Sigmoid colon (tissue), 4 donors: ENCODE measurements at regions not wholly inside any gene's neighbourhood (a gene's known extent, or its start where the extent isn't known, plus 50 kb on each side); places are given as distances from the start of the nearest gene placed in this dataset.

Source experiments
- EP300 ChIP-seq, 4 donors: sonication (generic); formaldehyde crosslinking; IDR thresholded peaks; one replicate each; pipeline ENCODE4 v1.6.1; 2017; ENCODE audit warnings: antibody characterized with exemption in 4 of 4
- POLR2AphosphoS5 ChIP-seq, 4 donors: sonication (generic); formaldehyde crosslinking; IDR thresholded peaks; one replicate each; pipeline ENCODE4 v1.6.1; 2017; ENCODE audit warnings: antibody characterized with exemption in 4 of 4
- TF ChIP-seq, protein P1 (sequence below), 4 experiments: fragments of 450-650 bp in 3 of 4; fragments of 200-600 bp in 1 of 4; IDR thresholded peaks; one replicate each; pipeline ENCODE4 v1.5.1; 2016 to 2019; ENCODE audit warnings: antibody characterized with exemption in 4 of 4, mild to moderate bottlenecking in 3 of 4, moderate library complexity in 2 of 4

DNA sequence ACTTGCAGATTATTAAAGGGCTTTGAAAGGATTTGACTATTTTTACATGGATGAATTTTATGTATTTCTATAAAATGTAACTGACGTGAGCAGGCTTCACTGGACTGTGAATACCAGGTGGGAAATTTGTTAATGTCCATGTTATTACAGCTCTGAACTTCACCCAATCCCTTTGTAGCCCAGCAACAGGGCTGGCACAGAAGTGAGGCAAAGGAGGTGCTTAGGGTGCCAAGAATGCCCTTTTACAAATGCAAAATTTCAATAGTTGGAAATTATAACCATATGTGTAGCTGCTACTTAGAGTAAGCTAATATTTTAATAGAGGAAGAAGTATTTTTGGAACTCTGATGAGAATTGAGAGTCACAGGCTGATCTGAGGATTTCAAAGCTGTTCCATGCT is 53.7 kb upstream of the FAM98A start:
- TF ChIP-seq, protein P1, sequence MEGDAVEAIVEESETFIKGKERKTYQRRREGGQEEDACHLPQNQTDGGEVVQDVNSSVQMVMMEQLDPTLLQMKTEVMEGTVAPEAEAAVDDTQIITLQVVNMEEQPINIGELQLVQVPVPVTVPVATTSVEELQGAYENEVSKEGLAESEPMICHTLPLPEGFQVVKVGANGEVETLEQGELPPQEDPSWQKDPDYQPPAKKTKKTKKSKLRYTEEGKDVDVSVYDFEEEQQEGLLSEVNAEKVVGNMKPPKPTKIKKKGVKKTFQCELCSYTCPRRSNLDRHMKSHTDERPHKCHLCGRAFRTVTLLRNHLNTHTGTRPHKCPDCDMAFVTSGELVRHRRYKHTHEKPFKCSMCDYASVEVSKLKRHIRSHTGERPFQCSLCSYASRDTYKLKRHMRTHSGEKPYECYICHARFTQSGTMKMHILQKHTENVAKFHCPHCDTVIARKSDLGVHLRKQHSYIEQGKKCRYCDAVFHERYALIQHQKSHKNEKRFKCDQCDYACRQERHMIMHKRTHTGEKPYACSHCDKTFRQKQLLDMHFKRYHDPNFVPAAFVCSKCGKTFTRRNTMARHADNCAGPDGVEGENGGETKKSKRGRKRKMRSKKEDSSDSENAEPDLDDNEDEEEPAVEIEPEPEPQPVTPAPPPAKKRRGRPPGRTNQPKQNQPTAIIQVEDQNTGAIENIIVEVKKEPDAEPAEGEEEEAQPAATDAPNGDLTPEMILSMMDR (IDR thresholded peaks at IDR 0.05), result no peak
- no peak for TF ChIP-seq EP300 (IDR thresholded peaks at IDR 0.05)
- no peak for TF ChIP-seq POLR2AphosphoS5 (IDR thresholded peaks at IDR 0.05)
